IMR-90 (cell line): ENCODE measurements at regions not wholly inside any gene's neighbourhood (a gene's known extent, or its start where the extent isn't known, plus 50 kb on each side); places are given as distances from the start of the nearest gene placed in this dataset.

Experiments
- ATAC-seq: fragments of 200-7000 bp; cut with Tn5 transposase; 2 replicates; pipeline ENCODE4 v1.9.1; 2020; ENCODE audit warnings: low read depth, mild to moderate bottlenecking, moderate library complexity
- BruUV-seq: library from RNA; stranded (reverse); fragments of 400-500 nt; replicated peaks from 2 replicates; lab custom pipeline; 2021; lab: Mats Ljungman, UMichigan
- CTCF ChIA-PET: fragments of 300-600 bp; formaldehyde crosslinking; extraction: SDS; loops from one replicate; lab custom pipeline; 2021; ENCODE audit warnings: antibody characterized with exemption; lab: Yijun Ruan, JAX
- POLR2A ChIA-PET: fragments of 300-600 bp; sonication (Branson Sonifier 250); formaldehyde crosslinking; loops from one replicate; lab custom pipeline; 2022; ENCODE audit warnings: antibody characterized with exemption; ENCODE audit not compliant: unreplicated experiment; lab: Charles Lee
- DNase-seq: peaks from one replicate; pipeline ENCODE4 v3.0.0; 2013
- H2AFZ ChIP-seq: replicated peaks from 2 replicates; pipeline ENCODE3; 2013; ENCODE audit warnings: low read length, mild to moderate bottlenecking; ENCODE audit not compliant: poor library complexity
- H2AK5ac ChIP-seq: 2 replicates; pipeline ENCODE4 v1.6.1; 2013; ENCODE audit warnings: low read depth, low read length, inconsistent platforms
- H2AK9ac ChIP-seq: replicated peaks from 2 replicates; pipeline ENCODE3; 2013; ENCODE audit warnings: mild to moderate bottlenecking, low read depth, low read length, moderate library complexity; ENCODE audit not compliant: poor library complexity
- H2BK120ac ChIP-seq: 2 replicates; pipeline ENCODE4 v1.6.1; 2013; ENCODE audit warnings: low read depth, low read length, inconsistent platforms
- H2BK15ac ChIP-seq: 3 replicates; pipeline ENCODE4 v1.6.1; 2013; ENCODE audit warnings: low read depth, low read length, inconsistent platforms
- H2BK20ac ChIP-seq: 2 replicates; pipeline ENCODE4 v1.6.1; 2013; ENCODE audit warnings: low read depth, mild to moderate bottlenecking, inconsistent platforms, low read length, moderate library complexity
- H2BK5ac ChIP-seq: 2 replicates; pipeline ENCODE4 v1.6.1; 2013; ENCODE audit warnings: mild to moderate bottlenecking, low read depth, low read length, inconsistent platforms; ENCODE audit not compliant: poor library complexity, severe bottlenecking
- H3K14ac ChIP-seq: replicated peaks from 2 replicates; pipeline ENCODE4 v1.6.1; 2013; ENCODE audit warnings: low read depth, low read length, inconsistent platforms
- H3K18ac ChIP-seq: 2 replicates; pipeline ENCODE4 v1.6.1; 2013; ENCODE audit warnings: low read depth, low read length, control low read depth
- H3K23ac ChIP-seq: 2 replicates; pipeline ENCODE4 v1.6.1; 2013; ENCODE audit warnings: low read depth, low read length, inconsistent platforms
- H3K27ac ChIP-seq: 2 replicates; pipeline ENCODE4 v1.5.1; 2013; ENCODE audit warnings: mild to moderate bottlenecking, control low read depth, low read length; ENCODE audit not compliant: insufficient read depth
- H3K27me3 ChIP-seq: 2 replicates; pipeline ENCODE4 v1.6.1; 2013; ENCODE audit warnings: low read length; ENCODE audit not compliant: control insufficient read depth, insufficient read depth
- H3K36me3 ChIP-seq: 2 replicates; pipeline ENCODE4 v1.6.1; 2013; ENCODE audit warnings: low read length, mixed read lengths; ENCODE audit not compliant: control insufficient read depth, insufficient read depth
- H3K4ac ChIP-seq: 2 replicates; pipeline ENCODE4 v1.6.1; 2013; ENCODE audit warnings: low read depth, low read length, inconsistent platforms
- H3K4me1 ChIP-seq: 2 replicates; pipeline ENCODE4 v1.6.1; 2013; ENCODE audit warnings: low read length, mixed read lengths; ENCODE audit not compliant: control insufficient read depth, insufficient read depth
- H3K4me2 ChIP-seq: 2 replicates; pipeline ENCODE4 v1.6.1; 2013; ENCODE audit warnings: low read depth, mild to moderate bottlenecking, control low read depth, low read length, moderate library complexity
- H3K4me3 ChIP-seq: 2 replicates; pipeline ENCODE4 v1.5.1; 2013; ENCODE audit warnings: low read depth, mild to moderate bottlenecking, control low read depth, low read length, moderate library complexity; ENCODE audit not compliant: insufficient read depth
- H3K56ac ChIP-seq: 2 replicates; pipeline ENCODE4 v1.6.1; 2013; ENCODE audit warnings: low read length, inconsistent platforms; ENCODE audit not compliant: insufficient read depth; ENCODE audit errors: extremely low read depth
- H3K79me1 ChIP-seq, 2 experiments: 2 replicates each; pipeline ENCODE4 v1.6.1; 2013; ENCODE audit warnings: low read length in 2 of 2, inconsistent platforms in 1 of 2, low read depth in 1 of 2
- H3K9ac ChIP-seq: 2 replicates; pipeline ENCODE4 v1.6.1; 2013; ENCODE audit warnings: low read depth, low read length, control low read depth
- H3K9me1 ChIP-seq: 2 replicates; pipeline ENCODE4 v1.6.1; 2013; ENCODE audit warnings: low read length, inconsistent platforms; ENCODE audit not compliant: insufficient read depth
- H3K9me3 ChIP-seq: 2 replicates; pipeline ENCODE4 v1.6.1; 2013; ENCODE audit warnings: low read length; ENCODE audit not compliant: control insufficient read depth, insufficient read depth
- H4K20me1 ChIP-seq: 2 replicates; pipeline ENCODE4 v1.6.1; 2013; ENCODE audit warnings: low read length, inconsistent platforms; ENCODE audit not compliant: insufficient read depth
- H4K5ac ChIP-seq: 2 replicates; pipeline ENCODE4 v1.6.1; 2013; ENCODE audit warnings: mild to moderate bottlenecking, low read depth, low read length, control low read depth
- H4K8ac ChIP-seq, 2 experiments: 2 replicates each; pipeline ENCODE4 v1.6.1; 2013; ENCODE audit warnings: low read depth in 2 of 2, low read length in 2 of 2, control low read depth in 1 of 2, inconsistent platforms in 1 of 2
- H4K91ac ChIP-seq: 2 replicates; pipeline ENCODE4 v1.6.1; 2013; ENCODE audit warnings: low read depth, low read length, inconsistent platforms; ENCODE audit not compliant: insufficient read depth
- CEBPB ChIP-seq: IDR thresholded peaks from 2 replicates; pipeline ENCODE4 v1.6.1; 2012; ENCODE audit warnings: low read depth, low read length, improper control_type of control experiment
- FOS ChIP-seq: fragments of 150-350 bp; IDR thresholded peaks from 2 replicates; pipeline ENCODE4 v1.6.1; 2016; ENCODE audit warnings: low read depth, low read length
- WGBS, 2 experiments: methylation state at CpG; one replicate each; pipeline versions ENCODE4 v1.1.5 to v1.1.7; 2013; ENCODE audit warnings: missing lambda C conversion rate in 2 of 2; ENCODE audit not compliant: insufficient read length in 1 of 2; ENCODE audit errors: extremely low coverage in 2 of 2; 5-methylcytosine and 5-hydroxymethylcytosine counted together
- dilution Hi-C: fragments of 300-500 bp; cut with HindIII; formaldehyde crosslinking; loops from one replicate; pipeline ENCODE4 v1.14.3; 2018; ENCODE audit warnings: low sequenced_read_pairs; ENCODE audit not compliant: unreplicated experiment
- in situ Hi-C: fragments of 300-500 bp; cut with MboI; formaldehyde crosslinking; loops from 3 replicates; pipeline ENCODE4 v1.14.3; 2019; ENCODE audit warnings: low sequenced_read_pairs, inconsistent platforms, mixed read lengths
- intact Hi-C: fragments of 100-400 bp; cut with micrococcal nuclease; formaldehyde crosslinking; loops from 2 replicates; pipeline ENCODE4 v1.10.0; 2022

DNA sequence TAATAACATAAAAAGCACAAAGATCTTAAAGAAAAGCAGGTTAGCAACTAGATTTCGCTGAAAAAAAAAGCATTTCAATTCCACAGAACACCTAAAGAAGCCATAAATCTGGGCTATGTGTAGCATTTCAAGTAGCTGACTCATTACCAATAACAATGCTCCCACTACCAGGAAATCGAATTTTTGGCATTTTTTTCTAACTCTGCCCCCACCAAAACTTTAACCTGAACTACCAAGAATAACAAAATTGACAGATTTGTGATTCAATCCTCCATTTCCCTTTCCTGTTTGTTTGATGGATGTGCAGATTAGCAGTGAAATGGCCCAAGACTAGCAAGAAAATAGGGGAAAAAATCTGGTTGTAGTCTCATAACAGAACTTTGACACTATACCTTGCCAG, 180.2 kb downstream of the RASEF start:
- Histone ChIP-seq H3K23ac (no peak overlapping the region), H3K27ac (no peak overlapping the region), H3K4me1 (no peaks in the 10 kb centered on the region), H3K9me1 (no peaks in the 10 kb centered on the region), H3K9me3 (no peaks in the 10 kb centered on the region), H4K91ac (no peak overlapping the region), H2BK15ac (no peak overlapping the region), H4K20me1 (no peaks in the 10 kb centered on the region), H3K56ac (no peak overlapping the region), H3K9ac (no peak overlapping the region), H3K4me3 (no peak overlapping the region), H3K18ac (no peak overlapping the region), H3K27me3 (no peaks in the 10 kb centered on the region), H2BK120ac (no peak overlapping the region), H2BK20ac (no peak overlapping the region), H2AFZ (no peak overlapping the region), H2AK9ac (no peak overlapping the region), H3K14ac (no peak overlapping the region), H3K4me2 (no peak overlapping the region), H3K4ac (no peak overlapping the region), H2AK5ac (no peak overlapping the region), H2BK5ac (no peak overlapping the region), H3K79me1 (no peaks in the 10 kb centered on the region), H4K5ac (no peak overlapping the region), H3K36me3 (no peaks in the 10 kb centered on the region), H4K8ac (no peak overlapping the region)
- intact Hi-C loops (no loop called here), dilution Hi-C loops (no loop called here), in situ Hi-C loops (no loop called here)
- no peak for ATAC-seq
- POLR2A ChIA-PET, result no interaction called here
- no TSS peak for BruUV-seq
- WGBS, 2 experiments, result 80% methylated on average over 1 of the region's 2 CpGs; no CpG with 5 or more reads in 1 of the 2 experiments
- no peak for TF ChIP-seq CEBPB
- TF ChIP-seq FOS, result no peak
- no peak for DNase-seq
- CTCF ChIA-PET, result no interaction called here
